MCF 10A (cell line): ENCODE measurements at regions not wholly inside any gene's neighbourhood (a gene's known extent, or its start where the extent isn't known, plus 50 kb on each side); places are given as distances from the start of the nearest gene placed in this dataset.

ENCODE experiments used
- BruUV-seq: library from RNA; stranded (reverse); fragments of 400-500 nt; replicated peaks from 2 replicates; lab custom pipeline; 2021; lab: Mats Ljungman, UMichigan
- CTCF ChIA-PET: fragments of 300-600 bp; sonication (Branson Sonifier 250); formaldehyde crosslinking; extraction: SDS; loops from one replicate; lab custom pipeline; 2021; ENCODE audit warnings: antibody characterized with exemption, inconsistent platforms; lab: Yijun Ruan, JAX
- POLR2A ChIA-PET: fragments of 300-600, 350-650 bp; sonication (Branson Sonifier 250); formaldehyde crosslinking; extraction: SDS; loops from one replicate; lab custom pipeline; 2020; ENCODE audit warnings: antibody characterized with exemption, inconsistent platforms; lab: Yijun Ruan, JAX
- DNase-seq: peaks from one replicate; pipeline ENCODE4 v3.0.0-alpha.2; 2018; ENCODE audit not compliant: unreplicated experiment
- H3K27ac Mint-ChIP-seq: one replicate; pipeline ENCODE4 v1.8.0; 2022; ENCODE audit warnings: mild to moderate bottlenecking, low read depth, mixed read lengths; ENCODE audit not compliant: unreplicated experiment
- H3K27me3 Mint-ChIP-seq: one replicate; pipeline ENCODE4 v1.8.0; 2022; ENCODE audit warnings: mixed read lengths; ENCODE audit not compliant: insufficient read depth, unreplicated experiment
- H3K36me3 Mint-ChIP-seq: one replicate; pipeline ENCODE4 v1.8.0; 2022; ENCODE audit warnings: mild to moderate bottlenecking, moderate library complexity, mixed read lengths; ENCODE audit not compliant: insufficient read depth, unreplicated experiment
- H3K4me1 Mint-ChIP-seq: one replicate; pipeline ENCODE4 v1.8.0; 2022; ENCODE audit warnings: mixed read lengths; ENCODE audit not compliant: insufficient read depth, unreplicated experiment
- H3K4me3 Mint-ChIP-seq: one replicate; pipeline ENCODE4 v1.8.0; 2022; ENCODE audit warnings: mild to moderate bottlenecking, moderate library complexity, mixed read lengths; ENCODE audit not compliant: unreplicated experiment
- H3K9me3 Mint-ChIP-seq: one replicate; pipeline ENCODE4 v1.8.0; 2022; ENCODE audit warnings: mixed read lengths; ENCODE audit not compliant: unreplicated experiment
- CTCF ChIP-seq: fragments of 200-600 bp; IDR thresholded peaks from one replicate; pipeline ENCODE4 v1.8.0; 2022; ENCODE audit warnings: antibody characterized with exemption, mild to moderate bottlenecking; ENCODE audit not compliant: unreplicated experiment
- intact Hi-C: fragments of 100-400 bp; cut with micrococcal nuclease; formaldehyde crosslinking; loops from 2 replicates; pipeline ENCODE4 v1.14.1; 2022

DNA sequence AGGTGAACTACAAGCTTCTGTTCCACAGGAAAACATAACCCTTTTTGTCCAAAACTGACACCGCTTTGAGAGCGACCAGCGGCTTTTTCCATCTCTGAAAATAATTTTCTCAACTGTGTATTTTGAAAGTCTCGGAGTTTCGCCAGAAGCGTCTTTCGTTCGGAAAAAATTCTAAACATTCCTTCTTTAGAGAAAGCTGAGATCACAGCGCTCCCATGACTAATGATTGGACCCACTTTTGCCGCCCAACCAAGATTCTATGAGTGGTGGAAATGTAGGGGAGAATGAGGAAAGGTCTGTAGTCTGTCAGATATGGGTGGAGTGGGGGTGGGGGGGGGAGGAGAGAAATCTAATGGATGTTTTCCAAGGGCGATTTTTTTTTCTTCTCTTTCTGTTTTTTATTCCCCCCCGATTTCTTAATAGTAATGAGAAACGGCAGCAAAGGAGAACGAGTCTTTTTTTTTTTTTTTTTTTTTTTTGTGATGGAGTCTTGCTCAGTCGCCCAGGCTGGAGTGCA, 189.3 kb downstream of the TRIM27 start:
- no TSS peak for BruUV-seq
- DNase-seq = no peak
- peaks cover under 1% of the 10 kb centered on the region for H3K36me3 Mint-ChIP-seq
- H3K27ac Mint-ChIP-seq = no peak overlapping the region
- H3K27me3 Mint-ChIP-seq = peaks cover 17% of the 10 kb centered on the region
- intact Hi-C loops = no loop called here
- H3K4me1 Mint-ChIP-seq = peaks cover 14% of the 10 kb centered on the region
- CTCF ChIA-PET = interaction anchor here (0.6 kb wide), 3 partner anchors 13 to 1686 kb away, joined by 3 to 4 read pairs (median 3); no protein-coding TSS in a partner anchor
- POLR2A ChIA-PET = interaction anchor here (0.7 to 1.0 kb wide), 2 partner anchors 188 to 247 kb away, joined by 3 to 4 read pairs; no protein-coding TSS in a partner anchor
- peaks cover 12% of the 10 kb centered on the region for H3K9me3 Mint-ChIP-seq
- no peak for TF ChIP-seq CTCF
- no peak overlapping the region for H3K4me3 Mint-ChIP-seq

DNA sequence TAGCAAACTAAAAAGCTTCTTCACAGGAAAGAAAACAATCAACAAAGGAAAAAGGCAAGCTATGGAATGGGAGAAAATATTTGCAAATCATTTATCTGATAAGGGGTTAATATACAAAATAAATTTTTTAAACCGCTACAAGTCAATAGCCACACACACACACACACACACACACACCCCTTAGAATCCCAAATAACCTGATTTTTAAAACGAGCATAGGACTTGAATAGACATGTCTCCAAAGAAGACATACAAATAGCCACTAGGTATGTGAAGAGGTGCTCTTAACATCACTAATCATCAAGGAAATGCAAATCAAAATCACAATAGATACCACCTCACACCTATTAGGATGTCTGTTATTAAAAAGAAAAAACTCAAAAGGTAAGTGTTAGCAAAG, 187.7 kb downstream of the TRIM27 start:
- Mint-ChIP-seq H3K36me3 (no peaks in the 10 kb centered on the region), H3K9me3 (peaks cover 12% of the 10 kb centered on the region), H3K4me3 (peak overlapping the region; percentile 59), H3K4me1 (peaks cover 14% of the 10 kb centered on the region), H3K27ac (no peak overlapping the region), H3K27me3 (peaks cover 17% of the 10 kb centered on the region)
- ChIA-PET CTCF (interaction anchor here (1.4 kb wide), 1 partner anchor 102 kb away, joined by 4 read pairs; no protein-coding TSS in a partner anchor), POLR2A (interaction anchor here (1.2 kb wide), 1 partner anchor 11 kb away, joined by 5 read pairs; no protein-coding TSS in a partner anchor)
- TF ChIP-seq CTCF = no peak
- no TSS peak for BruUV-seq
- intact Hi-C loops = no loop called here
- no peak for DNase-seq

DNA sequence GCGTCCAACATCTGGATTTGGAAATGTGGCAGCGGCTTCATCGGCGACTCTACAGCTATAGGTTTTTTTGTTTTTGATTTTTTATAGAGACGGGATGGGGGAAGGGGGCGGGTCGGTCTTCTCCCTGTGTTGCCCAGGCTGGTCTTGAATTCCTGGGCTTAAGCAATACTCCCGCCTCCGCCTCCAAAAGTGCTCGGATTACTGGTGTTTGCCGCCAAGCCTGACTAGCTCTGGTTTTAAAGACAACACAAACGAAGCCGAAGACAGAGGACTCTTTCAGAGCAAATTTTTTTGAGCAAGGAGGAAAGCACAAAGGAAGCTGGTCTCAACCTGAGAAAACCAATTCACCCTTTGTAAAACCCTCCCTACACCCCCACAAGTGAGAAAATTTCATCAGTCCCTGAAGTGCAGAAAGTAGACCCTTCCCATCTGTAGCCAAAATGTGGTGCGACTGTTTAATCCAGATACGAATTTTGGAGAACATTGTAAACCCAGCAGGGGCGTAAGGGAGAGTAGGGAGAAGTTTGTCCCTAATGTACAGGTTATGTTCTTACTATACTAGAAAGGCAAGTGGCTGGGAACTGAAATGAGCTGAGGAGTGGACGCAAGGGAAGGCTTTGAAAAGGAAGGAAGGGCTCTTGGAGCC, 185.9 kb downstream of the TRIM27 start:
- H3K27ac Mint-ChIP-seq = no peak overlapping the region
- DNase-seq = peak; percentile 82
- peaks cover 12% of the 10 kb centered on the region for H3K9me3 Mint-ChIP-seq
- H3K27me3 Mint-ChIP-seq = peaks cover 14% of the 10 kb centered on the region
- POLR2A ChIA-PET = interaction anchor here (0.6 to 1.3 kb wide), 2 partner anchors 9 to 10 kb away, joined by 3 to 6 read pairs; no protein-coding TSS in a partner anchor
- no peak overlapping the region for H3K4me3 Mint-ChIP-seq
- no TSS peak for BruUV-seq
- peaks cover 4% of the 10 kb centered on the region for H3K36me3 Mint-ChIP-seq
- TF ChIP-seq CTCF = no peak
- peaks cover 14% of the 10 kb centered on the region for H3K4me1 Mint-ChIP-seq
- CTCF ChIA-PET = no interaction called here
- intact Hi-C loops = no loop called here

- Mint-ChIP-seq H3K4me3 (peak overlapping the region; percentile 30), H3K4me1 (peaks cover 14% of the 10 kb centered on the region), H3K36me3 (peaks cover 7% of the 10 kb centered on the region), H3K27me3 (peaks cover 9% of the 10 kb centered on the region), H3K27ac (no peak overlapping the region), H3K9me3 (peaks cover 12% of the 10 kb centered on the region)
- ChIA-PET CTCF (no interaction called here), POLR2A (interaction anchor here (1.3 kb wide), 1 partner anchor 10 kb away, joined by 6 read pairs; no protein-coding TSS in a partner anchor)
- no peak for DNase-seq
- TF ChIP-seq CTCF = no peak
- intact Hi-C loops = no loop called here
- no TSS peak for BruUV-seq
These were observed 185.4 kb downstream of the TRIM27 start for GRCh38 chr6:28738396-28738765.
